HepG2 (cell line): ENCODE measurements at regions not wholly inside any gene's neighbourhood (a gene's known extent, or its start where the extent isn't known, plus 50 kb on each side); places are given as distances from the start of the nearest gene placed in this dataset.

Experiments used
- ATAC-seq: fragments of 200-7000 bp; cut with Tn5 transposase; 3 replicates; pipeline ENCODE4 v1.9.1; 2020; ENCODE audit warnings: mild to moderate bottlenecking, moderate library complexity
- BruUV-seq: library from RNA; stranded (reverse); fragments of 400-500 nt; replicated peaks from 2 replicates; lab custom pipeline; 2021; lab: Mats Ljungman, UMichigan
- CTCF ChIA-PET: fragments of 300-600 bp; formaldehyde crosslinking; extraction: SDS; loops from one replicate; lab custom pipeline; 2021; ENCODE audit warnings: low total read pairs, inconsistent platforms, low intra/inter-chr PET ratio; lab: Yijun Ruan, JAX
- POLR2A ChIA-PET: fragments of 350-600 bp; sonication (Branson Sonifier 250); formaldehyde crosslinking; loops from one replicate; lab custom pipeline; 2020; ENCODE audit warnings: antibody characterized with exemption, inconsistent platforms; lab: Yijun Ruan, JAX
- DNase-seq: peaks from one replicate; pipeline ENCODE4 v3.0.0-alpha.2; 2015; ENCODE audit warnings: low spot score
- FAIRE-seq: peaks from 3 replicates; lab custom pipeline; 2011; peaks lifted over from hg19 to GRCh38; lab: Jason Lieb, UNC
- H2AFZ ChIP-seq: one replicate; pipeline ENCODE4 v1.6.1; 2011; ENCODE audit warnings: low read length, inconsistent platforms
- H3K27ac ChIP-seq: fragments of 300-600 bp; 3 replicates; pipeline ENCODE4 v1.8.0; 2011; ENCODE audit warnings: mixed run types, mild to moderate bottlenecking, mixed read lengths, low read length, inconsistent platforms; ENCODE audit not compliant: insufficient read depth; ENCODE audit errors: extremely low read length
- H3K27me3 ChIP-seq, 2 experiments: fragments of 200-600 bp in 1 of 2; 2 replicates in 1 of 2; 3 replicates in 1 of 2; pipeline versions ENCODE4 v1.6.0 to v1.8.0; 2011; ENCODE audit warnings: low read length in 2 of 2, mild to moderate bottlenecking in 2 of 2, moderate library complexity in 2 of 2, inconsistent platforms in 1 of 2; ENCODE audit not compliant: insufficient read depth in 2 of 2, control insufficient read depth in 1 of 2
- H3K36me3 ChIP-seq, 2 experiments: fragments of 200-600 bp in 1 of 2; replicated peaks in 1 of 2; 2 replicates in 1 of 2; 3 replicates in 1 of 2; pipeline versions ENCODE4 v1.5.1 to v1.8.0; 2011; ENCODE audit warnings: low read length in 2 of 2, inconsistent platforms in 1 of 2; ENCODE audit not compliant: insufficient read depth in 2 of 2, control insufficient read depth in 1 of 2
- H3K4me1 ChIP-seq: 2 replicates; pipeline ENCODE4 v1.5.1; 2012; ENCODE audit warnings: low read length, inconsistent platforms; ENCODE audit not compliant: insufficient read depth
- H3K4me2 ChIP-seq: 2 replicates; pipeline ENCODE4 v1.6.0; 2011; ENCODE audit warnings: low read depth, low read length, inconsistent platforms
- H3K4me3 ChIP-seq, 3 experiments: fragments of 200-600 bp in 1 of 3; sonication (generic), shearing (Covaris generic) in 1 of 3; replicated peaks in 1 of 3; 2 replicates each; pipeline ENCODE4 v1.5.1; 2011 to 2016; ENCODE audit warnings: low read length in 3 of 3, inconsistent platforms in 2 of 3, low read depth in 2 of 3, mild to moderate bottlenecking in 2 of 3, control low read depth in 1 of 3, mixed read lengths in 1 of 3; ENCODE audit not compliant: insufficient read depth in 1 of 3
- H3K79me2 ChIP-seq: one replicate; pipeline ENCODE4 v1.6.1; 2011; ENCODE audit warnings: low read length, inconsistent platforms; ENCODE audit not compliant: insufficient read depth
- H3K9ac ChIP-seq: 2 replicates; pipeline ENCODE4 v1.6.0; 2011; ENCODE audit warnings: mild to moderate bottlenecking, low read depth, low read length, inconsistent platforms; ENCODE audit not compliant: insufficient read depth
- H3K9me3 ChIP-seq: 2 replicates; pipeline ENCODE4 v1.5.1; 2012; ENCODE audit warnings: mild to moderate bottlenecking, low read length
- H4K20me1 ChIP-seq: 2 replicates; pipeline ENCODE4 v1.6.0; 2011; ENCODE audit warnings: inconsistent platforms, mild to moderate bottlenecking, low read length, moderate library complexity; ENCODE audit not compliant: insufficient read depth
- BRF2 ChIP-seq: sonication (generic); formaldehyde crosslinking; IDR thresholded peaks from 2 replicates; pipeline ENCODE4 v1.8.1; 2022; ENCODE audit warnings: mild to moderate bottlenecking, missing genetic modification reagents
- HDAC1 ChIP-seq: sonication (generic); formaldehyde crosslinking; IDR thresholded peaks from 2 replicates; pipeline ENCODE4 v1.5.1; 2020; ENCODE audit warnings: mild to moderate bottlenecking, missing genetic modification reagents
- HINFP ChIP-seq: sonication (generic); formaldehyde crosslinking; IDR thresholded peaks from 2 replicates; pipeline ENCODE4 v1.4.0; 2020; ENCODE audit warnings: low read depth, mild to moderate bottlenecking, missing genetic modification reagents
- ISX ChIP-seq: sonication (generic); formaldehyde crosslinking; conservative IDR thresholded peaks from 2 replicates; pipeline ENCODE4 v1.5.0; 2020; ENCODE audit warnings: missing genetic modification reagents
- MED1 ChIP-seq: sonication (generic); formaldehyde crosslinking; IDR thresholded peaks from 2 replicates; pipeline ENCODE4 v1.4.0; 2020; ENCODE audit warnings: missing genetic modification reagents
- MTA1 ChIP-seq: sonication (generic); formaldehyde crosslinking; IDR thresholded peaks from 2 replicates; pipeline ENCODE4 v1.4.0; 2020; ENCODE audit warnings: missing genetic modification reagents, mild to moderate bottlenecking, borderline replicate concordance
- POLR2AphosphoS5 ChIP-seq: IDR thresholded peaks from 2 replicates; pipeline ENCODE4 v1.6.1; 2012; ENCODE audit warnings: low read depth, low read length
- SNAI1 ChIP-seq: sonication (generic); formaldehyde crosslinking; IDR thresholded peaks from 2 replicates; pipeline ENCODE4 v1.5.0; 2020; ENCODE audit warnings: mild to moderate bottlenecking, missing genetic modification reagents, borderline replicate concordance
- TBP ChIP-seq: sonication (generic); formaldehyde crosslinking; IDR thresholded peaks from 2 replicates; pipeline ENCODE4 v1.5.0; 2020; ENCODE audit warnings: missing genetic modification reagents
- TBX2 ChIP-seq: sonication (generic); formaldehyde crosslinking; IDR thresholded peaks from 2 replicates; pipeline ENCODE4 v1.5.0; 2020; ENCODE audit warnings: missing genetic modification reagents, mild to moderate bottlenecking, borderline replicate concordance
- TGIF2 ChIP-seq: IDR thresholded peaks from 2 replicates; pipeline ENCODE4 v1.6.1; 2016; ENCODE audit warnings: control low read depth, missing compliant biosample characterization
- TSC22D2 ChIP-seq: sonication (generic); formaldehyde crosslinking; IDR thresholded peaks from 2 replicates; pipeline ENCODE4 v1.5.1; 2020; ENCODE audit warnings: missing genetic modification reagents, mild to moderate bottlenecking, borderline replicate concordance
- ZMYM3 ChIP-seq: sonication (generic); formaldehyde crosslinking; IDR thresholded peaks from 2 replicates; pipeline ENCODE4 v1.5.1; 2020; ENCODE audit warnings: mild to moderate bottlenecking, missing genetic modification reagents
- ZNF276 ChIP-seq: sonication (generic); formaldehyde crosslinking; IDR thresholded peaks from 2 replicates; pipeline ENCODE4 v1.4.0; 2020; ENCODE audit warnings: mild to moderate bottlenecking, low read depth, missing genetic modification reagents
- ZNF652 ChIP-seq: IDR thresholded peaks from 2 replicates; pipeline ENCODE4 v1.6.1; 2016; ENCODE audit warnings: low read depth, borderline replicate concordance
- ZNF746 ChIP-seq: sonication (generic); formaldehyde crosslinking; IDR thresholded peaks from 2 replicates; pipeline ENCODE4 v1.8.0; 2022; ENCODE audit warnings: mild to moderate bottlenecking, missing genetic modification reagents
- in situ Hi-C: cut with HindIII; loops from 2 replicates; pipeline ENCODE4 v1.10.0; 2017; ENCODE audit warnings: low pct_unique_long_range_greater_than_20kb; ENCODE audit not compliant: extremely low pct_ligation_motif_present
- intact Hi-C: fragments of 100-400 bp; cut with micrococcal nuclease; formaldehyde crosslinking; loops from one replicate; pipeline ENCODE4 v1.10.0; 2022; ENCODE audit not compliant: unreplicated experiment
- TF ChIP-seq, protein P1 (sequence below): sonication (generic); formaldehyde crosslinking; conservative IDR thresholded peaks from 2 replicates; pipeline ENCODE4 v1.5.0; 2020; ENCODE audit warnings: missing genetic modification reagents
- TF ChIP-seq, protein P2 (sequence below): sonication (generic); formaldehyde crosslinking; IDR thresholded peaks from 2 replicates; pipeline ENCODE4 v1.5.0; 2020; ENCODE audit warnings: mild to moderate bottlenecking, low read depth, missing genetic modification reagents, borderline replicate concordance

DNA sequence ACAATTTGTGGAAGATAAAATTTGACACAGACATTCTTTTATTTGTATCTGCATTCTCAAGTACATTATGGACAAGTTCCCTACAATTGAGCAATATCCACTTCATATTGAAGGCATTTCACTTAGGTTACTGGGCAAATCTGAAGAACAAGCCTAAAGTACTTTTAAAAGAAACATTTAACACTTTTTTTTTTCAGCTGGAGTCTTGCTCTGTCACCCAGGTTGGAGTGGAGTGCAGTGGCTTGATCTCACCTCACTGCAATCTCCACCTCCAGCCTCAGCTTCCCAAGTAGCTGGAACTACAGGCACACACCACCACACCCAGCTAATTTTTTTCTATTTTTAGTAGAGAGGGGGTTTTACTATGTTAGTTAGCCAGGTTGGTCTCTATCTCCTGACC is 70.2 kb downstream of the OR4C45 start:
- no TSS peak for BruUV-seq
- Histone ChIP-seq H3K4me2 (no peak overlapping the region), H3K27me3 (no peaks in the 10 kb centered on the region), H3K4me3 (no peak overlapping the region), H3K9ac (no peak overlapping the region), H4K20me1 (no peaks in the 10 kb centered on the region), H3K79me2 (no peaks in the 10 kb centered on the region), H3K4me1 (no peaks in the 10 kb centered on the region), H3K36me3 (no peaks in the 10 kb centered on the region), H3K27ac (no peak overlapping the region), H3K9me3 (peaks cover 20% of the 10 kb centered on the region), H2AFZ (no peak overlapping the region)
- no peak for FAIRE-seq
- POLR2A ChIA-PET = no interaction called here
- intact Hi-C loops (no loop called here), in situ Hi-C loops (no loop called here)
- CTCF ChIA-PET = no interaction called here
- no peak for ATAC-seq
- no peak for DNase-seq
- TF ChIP-seq ZMYM3 (CRISPR knock-in tag) (no peak), POLR2AphosphoS5 (no peak), TBP (CRISPR knock-in tag) (no peak), MTA1 (CRISPR knock-in tag) (no peak), HINFP (no peak), ZNF746 (CRISPR knock-in tag) (no peak), ZNF276 (CRISPR knock-in tag) (no peak), TGIF2 (no peak), SNAI1 (CRISPR knock-in tag) (no peak), ISX (CRISPR knock-in tag) (no peak), BRF2 (CRISPR knock-in tag) (no peak), TSC22D2 (no peak), MED1 (CRISPR knock-in tag) (no peak), ZNF652 (CRISPR knock-in tag) (no peak), TBX2 (CRISPR knock-in tag) (no peak), HDAC1 (no peak)
- TF ChIP-seq, protein P1, sequence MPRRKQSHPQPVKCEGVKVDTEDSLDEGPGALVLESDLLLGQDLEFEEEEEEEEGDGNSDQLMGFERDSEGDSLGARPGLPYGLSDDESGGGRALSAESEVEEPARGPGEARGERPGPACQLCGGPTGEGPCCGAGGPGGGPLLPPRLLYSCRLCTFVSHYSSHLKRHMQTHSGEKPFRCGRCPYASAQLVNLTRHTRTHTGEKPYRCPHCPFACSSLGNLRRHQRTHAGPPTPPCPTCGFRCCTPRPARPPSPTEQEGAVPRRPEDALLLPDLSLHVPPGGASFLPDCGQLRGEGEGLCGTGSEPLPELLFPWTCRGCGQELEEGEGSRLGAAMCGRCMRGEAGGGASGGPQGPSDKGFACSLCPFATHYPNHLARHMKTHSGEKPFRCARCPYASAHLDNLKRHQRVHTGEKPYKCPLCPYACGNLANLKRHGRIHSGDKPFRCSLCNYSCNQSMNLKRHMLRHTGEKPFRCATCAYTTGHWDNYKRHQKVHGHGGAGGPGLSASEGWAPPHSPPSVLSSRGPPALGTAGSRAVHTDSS = no peak
- TF ChIP-seq, protein P2, sequence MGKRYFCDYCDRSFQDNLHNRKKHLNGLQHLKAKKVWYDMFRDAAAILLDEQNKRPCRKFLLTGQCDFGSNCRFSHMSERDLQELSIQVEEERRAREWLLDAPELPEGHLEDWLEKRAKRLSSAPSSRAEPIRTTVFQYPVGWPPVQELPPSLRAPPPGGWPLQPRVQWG (CRISPR knock-in tag) = no peak
